ENCODE measurements at regions not wholly inside any gene's neighbourhood (a gene's known extent, or its start where the extent isn't known, plus 50 kb on each side); places are given as distances from the start of the nearest gene placed in this dataset.

DNA sequence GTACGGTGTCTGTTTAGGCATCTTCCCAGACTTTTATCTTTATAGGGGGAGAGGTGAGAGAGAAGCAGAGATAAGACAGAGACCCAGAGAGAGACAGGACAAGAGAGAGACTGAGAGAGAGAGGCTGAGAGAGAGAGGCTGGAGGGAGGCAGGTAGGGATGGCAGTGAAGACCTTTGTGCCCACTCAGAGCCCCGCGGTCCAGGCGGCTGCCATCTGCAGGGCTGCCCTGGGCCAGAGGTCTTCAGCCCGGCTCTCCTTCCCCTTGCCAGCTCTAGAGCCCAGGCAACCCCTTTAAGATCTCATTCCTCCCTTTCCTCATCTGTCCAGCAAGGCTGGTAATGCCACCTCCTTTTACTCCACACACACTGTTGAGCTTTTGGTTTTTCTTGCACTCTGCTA, 610.0 kb downstream of the GALR1 start:
- TF ChIP-seq, protein P1, sequence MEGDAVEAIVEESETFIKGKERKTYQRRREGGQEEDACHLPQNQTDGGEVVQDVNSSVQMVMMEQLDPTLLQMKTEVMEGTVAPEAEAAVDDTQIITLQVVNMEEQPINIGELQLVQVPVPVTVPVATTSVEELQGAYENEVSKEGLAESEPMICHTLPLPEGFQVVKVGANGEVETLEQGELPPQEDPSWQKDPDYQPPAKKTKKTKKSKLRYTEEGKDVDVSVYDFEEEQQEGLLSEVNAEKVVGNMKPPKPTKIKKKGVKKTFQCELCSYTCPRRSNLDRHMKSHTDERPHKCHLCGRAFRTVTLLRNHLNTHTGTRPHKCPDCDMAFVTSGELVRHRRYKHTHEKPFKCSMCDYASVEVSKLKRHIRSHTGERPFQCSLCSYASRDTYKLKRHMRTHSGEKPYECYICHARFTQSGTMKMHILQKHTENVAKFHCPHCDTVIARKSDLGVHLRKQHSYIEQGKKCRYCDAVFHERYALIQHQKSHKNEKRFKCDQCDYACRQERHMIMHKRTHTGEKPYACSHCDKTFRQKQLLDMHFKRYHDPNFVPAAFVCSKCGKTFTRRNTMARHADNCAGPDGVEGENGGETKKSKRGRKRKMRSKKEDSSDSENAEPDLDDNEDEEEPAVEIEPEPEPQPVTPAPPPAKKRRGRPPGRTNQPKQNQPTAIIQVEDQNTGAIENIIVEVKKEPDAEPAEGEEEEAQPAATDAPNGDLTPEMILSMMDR (IDR thresholded peaks at IDR 0.05), result no peak
- no peak for TF ChIP-seq POLR2A (IDR thresholded peaks at IDR 0.05)
